ENCODE measurements at regions not wholly inside any gene's neighbourhood (a gene's known extent, or its start where the extent isn't known, plus 50 kb on each side); places are given as distances from the start of the nearest gene placed in this dataset.

- ChIA-PET CTCF (no interaction called here), POLR2A (no interaction called here)
- H3K9me3 ChIP-seq, result no peaks in the 10 kb centered on the region
- no peak for DNase-seq
- Mint-ChIP-seq H3K4me1 (peaks cover 0 to 2% (median 0%) of the 10 kb centered on the region in 3 donors), H3K27me3 (peaks cover 0 to 2% of the 10 kb centered on the region in 2 donors), H3K27ac (no peak overlapping the region), H3K4me3 (no peak overlapping the region), H3K9me3 (peaks cover 0 to 4% (median 0%) of the 10 kb centered on the region in 3 donors), H3K36me3 (no peaks in the 10 kb centered on the region)
- H3K27me3 ChIP-seq (replicated peaks in 1 of 2; ENCODE audit: control insufficient read depth in 2 of 2, extremely low read depth in 1 of 2, insufficient read depth in 2 of 2, low read length in 1 of 2), result peaks cover 0 to 19% of the 10 kb centered on the region in 2 experiments
- H3K36me3 ChIP-seq (ENCODE audit: control insufficient read depth in 2 of 2, extremely low read depth in 1 of 2, insufficient read depth in 1 of 2, low read length in 1 of 2), result no peaks in the 10 kb centered on the region
- H3K27ac ChIP-seq (ENCODE audit: low read length), result no peak overlapping the region
- no peak overlapping the region for H3K4me3 ChIP-seq (ENCODE audit: control insufficient read depth in 1 of 2, extremely low read depth in 1 of 2, low read length in 1 of 2)
- WGBS (ENCODE audit: insufficient coverage), result 89% methylated on average over 9 of the region's 16 CpGs
- H3K4me1 ChIP-seq (ENCODE audit: control insufficient read depth in 1 of 2, extremely low read depth in 1 of 2, insufficient read depth in 2 of 2, low read length in 2 of 2), result no peaks in the 10 kb centered on the region
- no peak for ATAC-seq (replicated peaks in 1 of 4)
Measured at GRCh38 chr2:5982193-5982902, 290.2 kb downstream of the SOX11 start.

DNA sequence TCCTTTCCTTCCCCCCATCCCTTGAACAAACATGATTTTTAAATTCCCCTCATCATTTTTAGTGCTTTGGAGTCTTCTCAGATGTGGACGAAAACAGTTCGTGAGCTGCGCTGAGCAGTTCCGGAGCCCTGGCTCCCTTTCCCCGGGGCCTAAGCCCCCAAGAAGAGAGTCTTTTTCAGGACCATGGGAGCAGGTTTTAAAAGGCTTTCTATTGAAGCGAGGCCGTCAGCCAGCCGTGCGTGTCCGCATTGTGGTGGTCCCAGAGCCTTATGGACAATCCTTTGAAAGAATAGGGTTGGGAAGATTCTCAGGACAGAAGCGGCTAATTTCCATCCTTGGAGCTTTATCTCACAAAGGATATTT, 290.7 kb downstream of the SOX11 start:
- peaks cover 0 to 4% (median 0%) of the 10 kb centered on the region in 3 donors for H3K9me3 Mint-ChIP-seq
- H3K36me3 ChIP-seq (ENCODE audit: control insufficient read depth in 2 of 2, extremely low read depth in 1 of 2, insufficient read depth in 1 of 2, low read length in 1 of 2), result no peaks in the 10 kb centered on the region

GRCh38 chr2:5983511-5984272, 291.5 kb downstream of the SOX11 start:
- no peaks in the 10 kb centered on the region for H3K4me1 ChIP-seq (ENCODE audit: control insufficient read depth in 1 of 2, extremely low read depth in 1 of 2, insufficient read depth in 2 of 2, low read length in 2 of 2)
- Mint-ChIP-seq H3K27ac (no peak overlapping the region), H3K4me3 (no peak overlapping the region), H3K9me3 (peaks cover 0 to under 1% (median 0%) of the 10 kb centered on the region in 3 donors), H3K36me3 (no peaks in the 10 kb centered on the region), H3K27me3 (peaks cover 0 to 2% of the 10 kb centered on the region in 2 donors), H3K4me1 (peaks cover 0 to 2% (median 0%) of the 10 kb centered on the region in 3 donors)
- DNase-seq (no peak), ATAC-seq (replicated peaks in 1 of 4) (no peak)
- CTCF ChIA-PET, result no interaction called here
- no peaks in the 10 kb centered on the region for H3K9me3 ChIP-seq
- H3K36me3 ChIP-seq (ENCODE audit: control insufficient read depth in 2 of 2, extremely low read depth in 1 of 2, insufficient read depth in 1 of 2, low read length in 1 of 2), result no peaks in the 10 kb centered on the region
- POLR2A ChIA-PET, result no interaction called here
- WGBS (ENCODE audit: insufficient coverage), result 62% methylated on average over 5 of the region's 13 CpGs
- no peak overlapping the region for H3K27ac ChIP-seq (ENCODE audit: low read length)
- H3K27me3 ChIP-seq (replicated peaks in 1 of 2; ENCODE audit: control insufficient read depth in 2 of 2, extremely low read depth in 1 of 2, insufficient read depth in 2 of 2, low read length in 1 of 2), result peaks cover 0 to 19% of the 10 kb centered on the region in 2 experiments
- no peak overlapping the region for H3K4me3 ChIP-seq (ENCODE audit: control insufficient read depth in 1 of 2, extremely low read depth in 1 of 2, low read length in 1 of 2)

More for the DNA sequence above, 290.7 kb downstream of the SOX11 start:
- Histone ChIP-seq H3K4me1 (ENCODE audit: control insufficient read depth in 1 of 2, extremely low read depth in 1 of 2, insufficient read depth in 2 of 2, low read length in 2 of 2) (no peaks in the 10 kb centered on the region), H3K4me3 (ENCODE audit: control insufficient read depth in 1 of 2, extremely low read depth in 1 of 2, low read length in 1 of 2) (no peak overlapping the region), H3K27me3 (replicated peaks in 1 of 2; ENCODE audit: control insufficient read depth in 2 of 2, extremely low read depth in 1 of 2, insufficient read depth in 2 of 2, low read length in 1 of 2) (peaks cover 0 to 19% of the 10 kb centered on the region in 2 experiments), H3K9me3 (no peaks in the 10 kb centered on the region), H3K27ac (ENCODE audit: low read length) (no peak overlapping the region)
- DNase-seq, result no peak
- WGBS (ENCODE audit: insufficient coverage), result 90% methylated on average over 5 of the region's 11 CpGs
- ATAC-seq (replicated peaks in 1 of 4), result no peak
- Mint-ChIP-seq H3K27ac (no peak overlapping the region), H3K4me1 (peaks cover 0 to 2% (median 0%) of the 10 kb centered on the region in 3 donors), H3K36me3 (no peaks in the 10 kb centered on the region), H3K27me3 (peaks cover 0 to 2% of the 10 kb centered on the region in 2 donors), H3K4me3 (no peak overlapping the region)
- CTCF ChIA-PET, result no interaction called here
- POLR2A ChIA-PET, result no interaction called here

GRCh38 chr2:5984273-5984655, 292.1 kb downstream of the SOX11 start:
- Histone ChIP-seq H3K4me3 (ENCODE audit: control insufficient read depth in 1 of 2, extremely low read depth in 1 of 2, low read length in 1 of 2) (no peak overlapping the region), H3K9me3 (no peaks in the 10 kb centered on the region), H3K27me3 (replicated peaks in 1 of 2; ENCODE audit: control insufficient read depth in 2 of 2, extremely low read depth in 1 of 2, insufficient read depth in 2 of 2, low read length in 1 of 2) (peaks cover 0 to 19% of the 10 kb centered on the region in 2 experiments), H3K4me1 (ENCODE audit: control insufficient read depth in 1 of 2, extremely low read depth in 1 of 2, insufficient read depth in 2 of 2, low read length in 2 of 2) (no peaks in the 10 kb centered on the region), H3K27ac (ENCODE audit: low read length) (no peak overlapping the region), H3K36me3 (ENCODE audit: control insufficient read depth in 2 of 2, extremely low read depth in 1 of 2, insufficient read depth in 1 of 2, low read length in 1 of 2) (no peaks in the 10 kb centered on the region)
- Mint-ChIP-seq H3K9me3 (no peaks in the 10 kb centered on the region), H3K4me1 (peaks cover 0 to 2% (median 0%) of the 10 kb centered on the region in 3 donors), H3K4me3 (no peak overlapping the region), H3K36me3 (no peaks in the 10 kb centered on the region), H3K27me3 (peaks cover 0 to 2% of the 10 kb centered on the region in 2 donors), H3K27ac (no peak overlapping the region)
- CTCF ChIA-PET, result no interaction called here
- ATAC-seq (replicated peaks in 1 of 4) (no peak), DNase-seq (no peak)
- POLR2A ChIA-PET, result no interaction called here
- no CpG with 5 or more reads among the region's 2 CpGs for WGBS (ENCODE audit: insufficient coverage)

DNA sequence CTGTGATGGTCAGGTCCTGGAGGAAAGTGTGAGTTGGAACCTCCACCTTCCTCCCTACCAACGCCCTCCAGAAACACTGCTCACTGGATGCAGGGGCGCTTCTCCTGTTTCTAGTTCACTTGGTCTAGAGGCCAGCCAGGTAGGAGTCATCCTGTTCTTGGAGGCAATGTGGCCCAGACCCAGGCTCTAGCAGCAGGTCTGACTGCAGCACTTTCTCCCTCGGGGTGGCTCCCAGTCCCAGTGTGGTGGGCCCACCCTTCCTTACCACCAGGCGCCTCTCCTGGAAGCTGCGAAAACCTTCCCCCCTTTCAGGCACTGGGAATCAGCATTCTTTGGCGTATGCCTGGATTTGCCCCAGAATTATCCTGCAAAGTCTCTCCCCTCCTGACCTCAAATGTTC, 292.8 kb downstream of the SOX11 start:
- no peak for DNase-seq
- ATAC-seq (replicated peaks in 1 of 4), result no peak
- ChIA-PET CTCF (no interaction called here), POLR2A (no interaction called here)
- H3K27ac Mint-ChIP-seq, result no peak overlapping the region
- H3K4me3 Mint-ChIP-seq, result no peak overlapping the region
- no peak overlapping the region for H3K4me3 ChIP-seq (ENCODE audit: control insufficient read depth in 1 of 2, extremely low read depth in 1 of 2, low read length in 1 of 2)
- H3K27me3 ChIP-seq (replicated peaks in 1 of 2; ENCODE audit: control insufficient read depth in 2 of 2, extremely low read depth in 1 of 2, insufficient read depth in 2 of 2, low read length in 1 of 2), result peaks cover 0 to 19% of the 10 kb centered on the region in 2 experiments
- 71% methylated on average over 6 of the region's 6 CpGs for WGBS (ENCODE audit: insufficient coverage)
- H3K9me3 Mint-ChIP-seq, result no peaks in the 10 kb centered on the region
- no peak overlapping the region for H3K27ac ChIP-seq (ENCODE audit: low read length)
- no peaks in the 10 kb centered on the region for H3K9me3 ChIP-seq
- no peaks in the 10 kb centered on the region for H3K4me1 ChIP-seq (ENCODE audit: control insufficient read depth in 1 of 2, extremely low read depth in 1 of 2, insufficient read depth in 2 of 2, low read length in 2 of 2)
- peaks cover 0 to 2% of the 10 kb centered on the region in 2 donors for H3K27me3 Mint-ChIP-seq
- no peaks in the 10 kb centered on the region for H3K36me3 Mint-ChIP-seq
- H3K4me1 Mint-ChIP-seq, result peaks cover 0 to 2% (median 0%) of the 10 kb centered on the region in 3 donors
- H3K36me3 ChIP-seq (ENCODE audit: control insufficient read depth in 2 of 2, extremely low read depth in 1 of 2, insufficient read depth in 1 of 2, low read length in 1 of 2), result no peaks in the 10 kb centered on the region

DNA sequence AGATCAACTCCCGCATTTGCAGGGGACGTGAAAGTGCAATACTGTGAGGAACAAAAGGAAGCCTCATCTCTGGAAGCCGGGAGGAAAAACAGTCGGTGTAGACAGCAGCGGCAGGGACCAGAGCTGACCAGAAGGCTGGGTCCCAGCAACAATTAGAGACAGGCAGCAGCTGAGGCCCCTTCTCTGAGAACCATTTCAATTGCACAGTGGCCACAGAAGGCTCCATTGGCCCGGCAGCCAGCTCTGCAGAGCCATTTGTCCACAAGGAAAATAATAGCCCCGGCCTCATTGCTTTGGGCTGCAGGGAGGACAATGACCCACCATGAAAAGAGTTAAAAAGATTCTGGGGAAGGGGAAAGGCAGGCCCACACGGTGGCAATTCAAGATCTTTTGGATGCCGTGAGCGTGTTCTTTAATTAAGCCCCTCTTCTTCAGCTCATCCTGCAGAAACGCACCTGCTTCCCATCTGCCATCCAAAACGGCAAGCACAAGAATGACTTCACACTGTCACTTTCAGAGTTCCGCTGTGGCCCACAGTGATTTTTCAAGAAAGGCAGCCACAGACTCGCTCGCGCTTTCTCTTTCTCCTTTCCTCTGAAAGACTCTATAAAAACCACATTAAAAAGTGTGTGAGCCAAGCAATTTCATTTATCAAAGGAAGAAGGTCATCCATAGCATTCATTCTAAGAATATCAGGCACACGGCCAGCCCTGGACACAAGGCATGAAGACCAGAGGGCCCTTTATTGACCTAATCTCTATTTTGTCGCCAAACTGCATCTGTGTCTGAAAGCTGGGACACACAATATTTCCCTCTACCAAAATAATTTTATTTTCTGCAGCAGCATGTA, 293.6 kb downstream of the SOX11 start:
- Histone ChIP-seq H3K27ac (ENCODE audit: low read length) (no peak overlapping the region), H3K4me3 (ENCODE audit: control insufficient read depth in 1 of 2, extremely low read depth in 1 of 2, low read length in 1 of 2) (no peak overlapping the region), H3K27me3 (replicated peaks in 1 of 2; ENCODE audit: control insufficient read depth in 2 of 2, extremely low read depth in 1 of 2, insufficient read depth in 2 of 2, low read length in 1 of 2) (peaks cover 0 to 14% of the 10 kb centered on the region in 2 experiments), H3K9me3 (no peaks in the 10 kb centered on the region), H3K4me1 (ENCODE audit: control insufficient read depth in 1 of 2, extremely low read depth in 1 of 2, insufficient read depth in 2 of 2, low read length in 2 of 2) (no peaks in the 10 kb centered on the region), H3K36me3 (ENCODE audit: control insufficient read depth in 2 of 2, extremely low read depth in 1 of 2, insufficient read depth in 1 of 2, low read length in 1 of 2) (no peaks in the 10 kb centered on the region)
- no peak overlapping the region for H3K27ac Mint-ChIP-seq
- POLR2A ChIA-PET, result no interaction called here
- CTCF ChIA-PET, result no interaction called here
- peaks cover 0 to 2% (median 0%) of the 10 kb centered on the region in 3 donors for H3K4me1 Mint-ChIP-seq
- H3K27me3 Mint-ChIP-seq, result peaks cover 0 to 2% of the 10 kb centered on the region in 2 donors
- DNase-seq, result no peak
- H3K4me3 Mint-ChIP-seq, result no peak overlapping the region
- H3K36me3 Mint-ChIP-seq, result no peaks in the 10 kb centered on the region
- ATAC-seq (replicated peaks in 1 of 4), result no peak
- WGBS (ENCODE audit: insufficient coverage), result 90% methylated on average over 17 of the region's 18 CpGs
- no peaks in the 10 kb centered on the region for H3K9me3 Mint-ChIP-seq
